Thyroid gland (tissue), 4 donors: ENCODE measurements at regions not wholly inside any gene's neighbourhood (a gene's known extent, or its start where the extent isn't known, plus 50 kb on each side); places are given as distances from the start of the nearest gene placed in this dataset.

Source experiments
- CTCF ChIP-seq, 6 experiments: fragments of 200-600 bp in 3 of 6; fragments of 450-650 bp in 3 of 6; sonication (generic) in 3 of 6; IDR thresholded peaks; one replicate each; pipeline ENCODE4 v1.5.1; 2016 to 2019; ENCODE audit warnings: antibody characterized with exemption in 6 of 6, mild to moderate bottlenecking in 2 of 6, inconsistent platforms in 1 of 6, moderate library complexity in 1 of 6
- POLR2A ChIP-seq, 2 donors: fragments of 450-650 bp; IDR thresholded peaks; one replicate each; pipeline ENCODE4 v1.6.1; 2017; ENCODE audit warnings: antibody characterized with exemption in 2 of 2, mild to moderate bottlenecking in 2 of 2, moderate library complexity in 1 of 2

DNA sequence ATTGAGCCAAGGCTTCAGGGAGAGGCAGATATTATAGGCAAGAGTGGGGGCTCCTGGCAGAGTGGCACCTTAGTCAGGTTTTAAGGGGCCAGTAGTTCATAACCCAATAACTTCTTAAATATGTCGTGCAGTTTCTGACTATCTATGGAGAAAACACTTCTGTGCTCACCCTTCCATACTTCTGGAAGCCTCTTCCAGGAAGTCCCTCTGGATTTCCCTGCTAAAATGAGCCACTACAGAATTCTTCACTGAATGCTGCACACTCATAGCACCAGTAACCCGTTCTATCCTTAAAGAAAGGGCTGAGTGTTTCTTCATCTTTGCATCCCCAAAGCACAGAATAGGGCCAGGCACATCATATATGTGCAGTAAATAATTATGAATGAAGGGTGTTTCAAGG lies 198.5 kb upstream of the SLC24A3 start:
- no peak for TF ChIP-seq CTCF (IDR thresholded peaks at IDR 0.05)
- TF ChIP-seq POLR2A (IDR thresholded peaks at IDR 0.05) = no peak
